NB4 (cell line): ENCODE measurements at regions not wholly inside any gene's neighbourhood (a gene's known extent, or its start where the extent isn't known, plus 50 kb on each side); places are given as distances from the start of the nearest gene placed in this dataset.
"Not testable (repeated sequence)": the region's sequence is repeated elsewhere in the genome, so short reads cannot be mapped to it uniquely, and the experiment has no call there.

Source experiments
- DNase-seq: peaks from one replicate; pipeline ENCODE4 v3.0.0; 2010; ENCODE audit warnings: low read depth
- H3K4me3 ChIP-seq: one replicate; pipeline ENCODE4 v1.5.1; 2011; ENCODE audit warnings: mild to moderate bottlenecking, low read depth, low read length, moderate library complexity
- MYC ChIP-seq: IDR thresholded peaks from 2 replicates; pipeline ENCODE4 v1.6.1; 2011; ENCODE audit warnings: low read depth, low read length
- POLR2A ChIP-seq: IDR thresholded peaks from 2 replicates; pipeline ENCODE4 v1.6.1; 2011; ENCODE audit warnings: mild to moderate bottlenecking; ENCODE audit not compliant: insufficient read length; ENCODE audit errors: extremely low read depth
- TF ChIP-seq, protein P1 (sequence below): IDR thresholded peaks from 2 replicates; pipeline ENCODE4 v1.6.1; 2011; ENCODE audit warnings: low read depth, low read length
- TF ChIP-seq, protein P2 (sequence below): IDR thresholded peaks from one replicate; pipeline ENCODE4 v1.5.1; 2012; ENCODE audit warnings: low read depth, low read length

DNA sequence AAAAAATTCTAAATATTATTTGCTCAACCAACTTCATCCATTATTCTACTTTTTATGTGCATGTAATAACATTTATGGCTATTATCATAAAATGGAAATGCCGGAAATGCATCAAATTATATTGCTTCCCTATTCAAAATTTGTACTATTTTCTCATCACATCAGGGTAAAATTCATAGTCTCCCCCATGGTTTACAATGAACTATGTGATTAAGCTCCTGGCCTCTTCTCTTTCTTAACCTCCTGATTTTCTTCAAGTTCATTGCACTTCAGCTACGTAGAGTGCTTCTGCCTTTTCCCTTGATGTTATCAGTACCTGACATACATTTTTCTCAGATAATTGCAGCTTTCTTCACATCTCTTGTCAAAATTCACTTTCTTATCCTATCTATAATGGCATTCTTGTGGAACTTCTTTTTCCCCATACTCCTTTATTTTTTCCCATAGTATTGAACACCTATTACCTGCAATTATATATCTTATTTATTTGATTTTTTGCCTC lies 699.1 kb upstream of the ADGRB3 start:
- TF ChIP-seq POLR2A (no peak), MYC (no peak)
- TF ChIP-seq, protein P1, sequence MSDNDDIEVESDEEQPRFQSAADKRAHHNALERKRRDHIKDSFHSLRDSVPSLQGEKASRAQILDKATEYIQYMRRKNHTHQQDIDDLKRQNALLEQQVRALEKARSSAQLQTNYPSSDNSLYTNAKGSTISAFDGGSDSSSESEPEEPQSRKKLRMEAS = no peak
- TF ChIP-seq, protein P2, sequence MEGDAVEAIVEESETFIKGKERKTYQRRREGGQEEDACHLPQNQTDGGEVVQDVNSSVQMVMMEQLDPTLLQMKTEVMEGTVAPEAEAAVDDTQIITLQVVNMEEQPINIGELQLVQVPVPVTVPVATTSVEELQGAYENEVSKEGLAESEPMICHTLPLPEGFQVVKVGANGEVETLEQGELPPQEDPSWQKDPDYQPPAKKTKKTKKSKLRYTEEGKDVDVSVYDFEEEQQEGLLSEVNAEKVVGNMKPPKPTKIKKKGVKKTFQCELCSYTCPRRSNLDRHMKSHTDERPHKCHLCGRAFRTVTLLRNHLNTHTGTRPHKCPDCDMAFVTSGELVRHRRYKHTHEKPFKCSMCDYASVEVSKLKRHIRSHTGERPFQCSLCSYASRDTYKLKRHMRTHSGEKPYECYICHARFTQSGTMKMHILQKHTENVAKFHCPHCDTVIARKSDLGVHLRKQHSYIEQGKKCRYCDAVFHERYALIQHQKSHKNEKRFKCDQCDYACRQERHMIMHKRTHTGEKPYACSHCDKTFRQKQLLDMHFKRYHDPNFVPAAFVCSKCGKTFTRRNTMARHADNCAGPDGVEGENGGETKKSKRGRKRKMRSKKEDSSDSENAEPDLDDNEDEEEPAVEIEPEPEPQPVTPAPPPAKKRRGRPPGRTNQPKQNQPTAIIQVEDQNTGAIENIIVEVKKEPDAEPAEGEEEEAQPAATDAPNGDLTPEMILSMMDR = no peak
- DNase-seq = no peak
- no peak overlapping the region for H3K4me3 ChIP-seq

DNA sequence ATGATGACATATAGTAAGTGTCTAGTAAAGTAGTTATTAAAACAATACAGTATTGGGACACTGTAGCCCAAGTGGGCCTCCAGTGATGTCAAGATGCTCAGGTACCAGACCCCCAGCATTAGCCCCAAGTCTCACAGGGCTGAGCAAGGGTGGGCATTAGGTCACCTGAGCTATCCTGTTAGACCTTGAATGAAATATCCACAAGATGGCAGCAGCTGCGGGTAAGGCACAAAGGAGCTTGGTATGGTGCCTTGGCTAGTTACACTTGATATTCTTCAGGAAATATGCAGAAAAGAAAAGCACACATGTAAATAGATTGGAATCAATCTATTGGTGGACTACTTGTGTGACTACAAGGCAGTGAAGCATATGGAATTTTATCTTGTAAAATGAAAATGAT lies 701.8 kb upstream of the ADGRB3 start:
- TF ChIP-seq, protein P1 = no peak
- TF ChIP-seq, protein P2 = peak; percentile 18
- H3K4me3 ChIP-seq = no peak overlapping the region
- DNase-seq = peak; percentile 16

DNA sequence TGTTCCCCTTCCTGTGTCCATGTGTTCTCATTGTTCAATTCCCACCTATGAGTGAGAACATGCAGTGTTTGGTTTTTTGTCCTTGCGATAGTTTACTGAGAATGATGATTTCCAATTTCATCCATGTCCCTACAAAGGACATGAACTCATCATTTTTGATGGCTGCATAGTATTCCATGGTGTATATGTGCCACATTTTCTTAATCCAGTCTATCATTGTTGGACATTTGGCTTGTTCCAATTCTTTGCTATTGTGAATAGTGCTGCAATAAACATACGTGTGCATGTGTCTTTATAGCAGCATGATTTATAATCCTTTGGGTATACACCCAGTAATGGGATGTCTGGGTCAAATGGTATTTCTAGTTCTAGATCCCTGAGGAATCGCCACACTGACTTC lies 712.5 kb upstream of the ADGRB3 start:
- DNase-seq, H3K4me3 ChIP-seq: not testable (repeated sequence)

DNA sequence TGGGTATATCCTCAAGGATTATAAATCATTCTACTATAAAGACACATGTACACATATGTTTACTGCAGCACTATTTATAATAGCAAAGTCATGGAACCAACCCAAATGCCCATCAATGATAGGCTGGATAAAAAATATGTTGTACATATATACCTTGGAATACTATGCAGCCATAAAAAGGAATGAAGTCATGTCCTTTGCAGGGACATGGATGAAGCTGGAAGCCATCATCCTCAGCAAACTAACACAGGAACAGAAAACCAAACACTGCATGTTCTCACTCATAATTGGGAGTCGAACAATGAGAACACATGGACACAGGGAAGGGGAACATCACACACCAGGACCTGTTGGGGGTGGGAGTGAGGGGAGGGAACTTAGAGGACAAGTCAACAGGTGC lies 715.0 kb upstream of the ADGRB3 start:
- not testable (repeated sequence) for DNase-seq, H3K4me3 ChIP-seq

DNA sequence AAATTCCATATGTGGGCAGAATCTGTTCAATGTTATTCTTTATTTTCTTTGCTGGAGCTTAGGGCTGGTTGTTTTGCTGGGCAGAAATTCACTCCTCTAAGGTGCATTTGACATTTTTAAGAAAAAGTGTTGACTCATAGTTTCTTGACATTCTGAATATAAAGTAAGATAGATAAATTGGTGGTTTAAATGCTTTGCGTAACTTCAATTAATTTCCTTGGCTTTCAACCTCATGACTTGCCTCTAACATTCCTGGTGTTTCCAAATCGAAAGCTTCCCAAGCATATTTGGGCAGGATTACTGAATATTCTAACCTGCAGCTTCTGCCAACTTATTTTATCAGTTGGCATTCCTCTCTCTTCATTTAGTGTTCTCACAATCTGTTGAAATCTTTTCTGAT lies 718.7 kb upstream of the ADGRB3 start:
- TF ChIP-seq MYC = no peak
- TF ChIP-seq POLR2A = no peak
- TF ChIP-seq, protein P2 = no peak
- TF ChIP-seq, protein P1 = no peak
- no peak for DNase-seq
- no peak overlapping the region for H3K4me3 ChIP-seq

DNA sequence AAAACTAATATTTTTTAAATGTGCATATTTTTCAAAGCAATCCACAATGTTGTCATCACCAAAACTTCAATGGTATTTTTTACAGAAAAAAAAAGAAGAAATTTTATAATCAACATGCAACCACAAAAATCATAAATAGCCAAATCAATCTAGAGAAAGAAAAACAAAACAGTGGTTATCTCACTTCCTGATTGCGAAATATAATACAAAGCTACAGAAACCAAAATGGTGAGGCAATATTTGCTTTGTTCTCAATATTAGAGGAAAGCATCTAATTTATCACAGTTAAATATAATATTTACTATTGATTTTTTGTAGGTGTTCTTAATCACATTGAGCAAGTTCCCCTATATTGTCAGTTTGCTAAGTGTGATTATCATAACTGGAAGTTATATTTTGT lies 720.7 kb upstream of the ADGRB3 start:
- DNase-seq = peak; percentile 11
- H3K4me3 ChIP-seq = no peak overlapping the region
- TF ChIP-seq MYC (no peak), POLR2A (no peak)
- TF ChIP-seq, protein P1 = no peak
- TF ChIP-seq, protein P2 = no peak

DNA sequence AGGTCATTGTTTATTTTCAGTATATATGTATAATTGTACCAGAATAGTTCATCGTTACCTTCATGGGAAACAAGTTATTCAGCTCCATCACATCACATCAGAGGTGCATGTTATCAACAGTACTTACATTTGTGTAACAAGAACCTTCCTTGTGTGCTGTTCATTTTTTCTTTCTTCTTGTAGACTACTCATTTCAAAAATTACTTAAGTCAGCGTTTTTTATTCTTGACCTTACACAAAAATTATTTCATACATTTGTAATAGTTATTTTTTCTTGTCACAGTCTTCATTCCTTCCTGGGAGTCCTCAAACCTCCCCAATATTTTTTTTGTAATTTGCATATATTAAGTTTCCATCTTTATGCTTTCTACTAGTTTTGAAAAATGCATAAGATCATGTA lies 725.7 kb upstream of the ADGRB3 start:
- TF ChIP-seq, protein P2 = no peak
- TF ChIP-seq, protein P1 = no peak
- TF ChIP-seq POLR2A = no peak
- TF ChIP-seq MYC = no peak
- H3K4me3 ChIP-seq = no peak overlapping the region
- no peak for DNase-seq
